CD8-positive, alpha-beta memory T cell (primary cell): ENCODE measurements at regions not wholly inside any gene's neighbourhood (a gene's known extent, or its start where the extent isn't known, plus 50 kb on each side); places are given as distances from the start of the nearest gene placed in this dataset.
A peak's percentile ranks its signal among the peaks of the same experiment; 100 is the strongest.

ENCODE experiments used
- CTCF ChIA-PET: fragments of 350-600 bp; sonication (Branson Sonifier 250); formaldehyde crosslinking; loops from one replicate; lab custom pipeline; 2021; ENCODE audit warnings: antibody characterized with exemption; lab: Charles Lee
- POLR2A ChIA-PET: fragments of 350-600 bp; sonication (Branson Sonifier 250); formaldehyde crosslinking; loops from one replicate; lab custom pipeline; 2021; ENCODE audit warnings: antibody characterized with exemption; lab: Charles Lee
- DNase-seq, 5 donors: peaks; one replicate each; pipeline versions ENCODE4 v3.0.0 to v3.0.0-alpha.2; 2020 to 2022; ENCODE audit warnings: mixed read lengths in 1 of 5
- H3K27ac ChIP-seq: one replicate; pipeline ENCODE4 v1.7.0; 2013; ENCODE audit warnings: low read depth, mild to moderate bottlenecking, low read length, moderate library complexity
- H3K27me3 ChIP-seq: 2 replicates; pipeline ENCODE4 v1.7.0; 2013; ENCODE audit warnings: low read length, mild to moderate bottlenecking; ENCODE audit not compliant: insufficient read depth, poor library complexity, severe bottlenecking
- H3K36me3 ChIP-seq: 2 replicates; pipeline ENCODE4 v1.7.0; 2013; ENCODE audit warnings: mild to moderate bottlenecking, low read length, moderate library complexity; ENCODE audit not compliant: insufficient read depth
- H3K4me1 ChIP-seq: 2 replicates; pipeline ENCODE4 v1.7.0; 2013; ENCODE audit warnings: mild to moderate bottlenecking, low read length, moderate library complexity; ENCODE audit not compliant: insufficient read depth
- H3K4me3 ChIP-seq: 2 replicates; pipeline ENCODE4 v1.7.0; 2013; ENCODE audit warnings: mild to moderate bottlenecking, low read length
- H3K9me3 ChIP-seq: 2 replicates; pipeline ENCODE4 v1.7.0; 2013; ENCODE audit warnings: mild to moderate bottlenecking, low read length
- H3K27ac Mint-ChIP-seq, 8 donors: one replicate each; pipeline ENCODE4 v1.8.0; 2020 to 2021; ENCODE audit warnings: mixed read lengths in 8 of 8, mild to moderate bottlenecking in 6 of 8, inconsistent platforms in 3 of 8, moderate library complexity in 3 of 8
- H3K27me3 Mint-ChIP-seq, 2 donors: one replicate each; pipeline ENCODE4 v1.8.0; 2020 to 2021; ENCODE audit warnings: mixed read lengths in 2 of 2, mild to moderate bottlenecking in 1 of 2, moderate library complexity in 1 of 2
- H3K36me3 Mint-ChIP-seq, 3 donors: one replicate each; pipeline ENCODE4 v1.8.0; 2020 to 2021; ENCODE audit warnings: mixed read lengths in 3 of 3, inconsistent platforms in 1 of 3, mild to moderate bottlenecking in 1 of 3
- H3K4me1 Mint-ChIP-seq, 3 donors: one replicate each; pipeline ENCODE4 v1.8.0; 2020 to 2021; ENCODE audit warnings: mixed read lengths in 3 of 3, inconsistent platforms in 1 of 3, mild to moderate bottlenecking in 1 of 3
- H3K4me3 Mint-ChIP-seq, 7 donors: one replicate each; pipeline ENCODE4 v1.8.0; 2020 to 2021; ENCODE audit warnings: mixed read lengths in 7 of 7, mild to moderate bottlenecking in 6 of 7, moderate library complexity in 4 of 7, inconsistent platforms in 2 of 7
- H3K9me3 Mint-ChIP-seq, 5 donors: one replicate each; pipeline ENCODE4 v1.8.0; 2020 to 2022; ENCODE audit warnings: mixed read lengths in 5 of 5, mild to moderate bottlenecking in 3 of 5, moderate library complexity in 2 of 5, inconsistent platforms in 1 of 5

- no peaks in the 10 kb centered on the region for H3K27me3 ChIP-seq
These were observed 141.1 kb upstream of the EEF1E1 start for GRCh38 chr6:8243475-8243874.

GRCh38 chr6:8242885-8243284, 140.5 kb upstream of the EEF1E1 start:
- Mint-ChIP-seq H3K36me3 (no peaks in the 10 kb centered on the region), H3K27ac (no peak overlapping the region), H3K4me1 (no peaks in the 10 kb centered on the region), H3K27me3 (peaks cover 6 to 9% of the 10 kb centered on the region in 2 donors), H3K4me3 (no peak overlapping the region), H3K9me3 (no peaks in the 10 kb centered on the region)
- ChIA-PET CTCF (no interaction called here), POLR2A (no interaction called here)
- Histone ChIP-seq H3K36me3 (no peaks in the 10 kb centered on the region), H3K4me3 (no peak overlapping the region), H3K9me3 (no peaks in the 10 kb centered on the region), H3K27me3 (no peaks in the 10 kb centered on the region), H3K27ac (no peak overlapping the region), H3K4me1 (no peaks in the 10 kb centered on the region)
- no peak for DNase-seq

More at GRCh38 chr6:8243475-8243874, 141.1 kb upstream of the EEF1E1 start:
- Mint-ChIP-seq H3K36me3 (no peaks in the 10 kb centered on the region), H3K27me3 (peaks cover 8 to 9% of the 10 kb centered on the region in 2 donors), H3K9me3 (no peaks in the 10 kb centered on the region), H3K4me3 (no peak overlapping the region), H3K4me1 (no peaks in the 10 kb centered on the region), H3K27ac (no peak overlapping the region)
- POLR2A ChIA-PET, result no interaction called here
- Histone ChIP-seq H3K27ac (no peak overlapping the region), H3K9me3 (no peaks in the 10 kb centered on the region), H3K36me3 (no peaks in the 10 kb centered on the region), H3K4me3 (no peak overlapping the region), H3K4me1 (no peaks in the 10 kb centered on the region)
- CTCF ChIA-PET, result no interaction called here
- no peak for DNase-seq

DNA sequence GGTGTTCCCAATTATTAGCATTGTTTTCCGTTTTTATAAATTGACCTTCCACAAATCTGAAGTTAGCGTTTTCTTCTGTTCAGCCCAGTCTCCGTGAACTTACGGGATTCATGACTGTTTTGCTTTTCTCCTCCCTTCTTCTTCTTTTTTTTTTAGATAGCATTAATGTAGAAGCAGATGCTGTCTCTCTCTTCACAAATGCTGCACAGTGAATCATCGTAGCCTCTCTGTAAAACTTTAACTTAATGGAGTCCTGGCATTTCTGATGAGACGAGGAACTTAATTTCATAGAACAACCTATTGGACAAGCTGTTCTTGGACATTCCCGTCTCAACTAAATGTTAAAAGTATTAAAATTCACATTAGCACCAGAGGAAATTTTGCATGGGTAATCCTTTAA, 138.0 kb upstream of the EEF1E1 start:
- Histone ChIP-seq H3K36me3 (no peaks in the 10 kb centered on the region), H3K27me3 (no peaks in the 10 kb centered on the region), H3K9me3 (no peaks in the 10 kb centered on the region), H3K4me1 (no peaks in the 10 kb centered on the region), H3K27ac (no peak overlapping the region), H3K4me3 (no peak overlapping the region)
- Mint-ChIP-seq H3K4me3 (no peak overlapping the region), H3K27ac (no peak overlapping the region), H3K27me3 (peaks cover 0 to 6% of the 10 kb centered on the region in 2 donors), H3K4me1 (no peaks in the 10 kb centered on the region), H3K9me3 (no peaks in the 10 kb centered on the region), H3K36me3 (no peaks in the 10 kb centered on the region)
- CTCF ChIA-PET, result no interaction called here
- no peak for DNase-seq
- POLR2A ChIA-PET, result no interaction called here

GRCh38 chr6:8238773-8239683, 136.7 kb upstream of the EEF1E1 start:
- no peaks in the 10 kb centered on the region for H3K4me1 ChIP-seq
- Mint-ChIP-seq H3K4me3 (no peak overlapping the region), H3K36me3 (no peaks in the 10 kb centered on the region), H3K9me3 (no peaks in the 10 kb centered on the region), H3K27ac (no peak overlapping the region), H3K27me3 (peaks cover 3 to 4% of the 10 kb centered on the region in 2 donors), H3K4me1 (no peaks in the 10 kb centered on the region)
- H3K27me3 ChIP-seq, result no peaks in the 10 kb centered on the region
- H3K36me3 ChIP-seq, result no peaks in the 10 kb centered on the region
- no peak overlapping the region for H3K4me3 ChIP-seq
- ChIA-PET CTCF (no interaction called here), POLR2A (no interaction called here)
- no peak for DNase-seq
- H3K27ac ChIP-seq, result no peak overlapping the region
- no peaks in the 10 kb centered on the region for H3K9me3 ChIP-seq

GRCh38 chr6:8237668-8238067, 135.3 kb upstream of the EEF1E1 start:
- H3K4me3 ChIP-seq, result no peak overlapping the region
- Mint-ChIP-seq H3K27me3 (peaks cover 4 to 6% of the 10 kb centered on the region in 2 donors), H3K27ac (no peak overlapping the region), H3K9me3 (no peaks in the 10 kb centered on the region), H3K36me3 (no peaks in the 10 kb centered on the region), H3K4me1 (no peaks in the 10 kb centered on the region), H3K4me3 (peak overlapping the region in 1 of 7 donors; percentile 16)
- H3K27me3 ChIP-seq, result no peaks in the 10 kb centered on the region
- H3K36me3 ChIP-seq, result no peaks in the 10 kb centered on the region
- no peaks in the 10 kb centered on the region for H3K4me1 ChIP-seq
- H3K9me3 ChIP-seq, result no peaks in the 10 kb centered on the region
- no peak overlapping the region for H3K27ac ChIP-seq
- CTCF ChIA-PET, result interaction anchor here (0.8 kb wide), 1 partner anchor 18 kb away, joined by 3 read pairs; no protein-coding TSS in a partner anchor
- POLR2A ChIA-PET, result no interaction called here
- DNase-seq, result no peak

DNA sequence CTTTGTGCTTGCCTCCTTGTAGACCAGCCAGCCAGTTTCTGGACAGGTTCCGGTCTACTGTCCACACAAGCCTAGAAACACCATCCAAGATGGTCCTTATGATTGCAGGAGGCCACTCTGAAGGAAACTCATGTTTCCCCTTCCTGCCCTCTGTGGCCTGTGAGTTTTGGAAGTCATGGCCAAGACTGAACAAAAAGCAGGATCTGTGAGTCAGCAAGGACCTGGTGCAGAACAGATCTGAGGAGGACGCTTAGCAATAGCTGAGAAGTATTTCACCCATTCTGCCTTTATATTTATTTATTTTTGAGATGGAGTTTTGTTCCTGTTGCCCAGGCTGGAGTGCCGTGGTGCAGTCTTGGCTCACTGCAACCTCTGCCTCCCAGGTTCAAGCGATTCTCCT, 134.6 kb upstream of the EEF1E1 start:
- H3K4me1 Mint-ChIP-seq, result no peaks in the 10 kb centered on the region
- H3K4me1 ChIP-seq, result no peaks in the 10 kb centered on the region
- no peak overlapping the region for H3K27ac ChIP-seq
- H3K27ac Mint-ChIP-seq, result no peak overlapping the region
- ChIA-PET POLR2A (no interaction called here), CTCF (interaction anchor here (0.6 kb wide), 1 partner anchor 518 kb away, joined by 3 read pairs; no protein-coding TSS in a partner anchor)
- H3K4me3 ChIP-seq, result no peak overlapping the region
- H3K4me3 Mint-ChIP-seq, result no peak overlapping the region
- H3K36me3 Mint-ChIP-seq, result no peaks in the 10 kb centered on the region
- peaks cover 5 to 6% of the 10 kb centered on the region in 2 donors for H3K27me3 Mint-ChIP-seq
- no peaks in the 10 kb centered on the region for H3K36me3 ChIP-seq
- no peaks in the 10 kb centered on the region for H3K27me3 ChIP-seq
- no peaks in the 10 kb centered on the region for H3K9me3 ChIP-seq
- no peak for DNase-seq
- H3K9me3 Mint-ChIP-seq, result no peaks in the 10 kb centered on the region

- Mint-ChIP-seq H3K27me3 (peaks cover 6 to 21% of the 10 kb centered on the region in 2 donors), H3K36me3 (no peaks in the 10 kb centered on the region), H3K4me1 (no peaks in the 10 kb centered on the region), H3K9me3 (no peaks in the 10 kb centered on the region), H3K27ac (no peak overlapping the region), H3K4me3 (no peak overlapping the region)
- ChIA-PET POLR2A (no interaction called here), CTCF (no interaction called here)
- Histone ChIP-seq H3K4me3 (no peak overlapping the region), H3K27me3 (no peaks in the 10 kb centered on the region), H3K36me3 (no peaks in the 10 kb centered on the region), H3K4me1 (no peaks in the 10 kb centered on the region), H3K27ac (no peak overlapping the region), H3K9me3 (no peaks in the 10 kb centered on the region)
- DNase-seq, result no peak
These were observed 132.0 kb upstream of the EEF1E1 start for GRCh38 chr6:8234321-8234720.

DNA sequence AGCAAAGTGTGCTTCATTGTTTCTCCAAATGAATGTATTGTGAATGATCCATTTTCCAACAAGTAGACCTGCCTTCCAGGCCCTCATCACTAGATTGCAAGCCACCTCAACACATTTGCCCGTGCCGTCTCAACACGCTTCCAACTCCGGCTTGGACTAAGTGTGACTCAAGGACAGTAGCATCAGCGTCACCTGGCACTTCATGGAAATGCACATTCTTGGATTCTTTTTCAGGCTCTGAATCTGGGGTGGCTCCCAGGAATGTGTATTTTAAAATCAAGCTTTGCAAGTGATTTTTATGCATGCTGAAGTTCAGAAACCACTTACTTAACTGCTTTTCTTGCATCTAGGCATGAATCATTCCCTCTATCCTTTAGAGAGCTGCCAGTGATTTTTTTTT, 129.6 kb upstream of the EEF1E1 start:
- ChIA-PET POLR2A (no interaction called here), CTCF (no interaction called here)
- H3K27ac Mint-ChIP-seq, result no peak overlapping the region

More for the DNA sequence above, 129.6 kb upstream of the EEF1E1 start:
- Mint-ChIP-seq H3K4me1 (no peaks in the 10 kb centered on the region), H3K4me3 (no peak overlapping the region), H3K36me3 (no peaks in the 10 kb centered on the region), H3K9me3 (no peaks in the 10 kb centered on the region), H3K27me3 (peaks cover 6 to 21% of the 10 kb centered on the region in 2 donors)
- Histone ChIP-seq H3K4me1 (no peaks in the 10 kb centered on the region), H3K4me3 (no peak overlapping the region), H3K9me3 (no peaks in the 10 kb centered on the region), H3K27ac (no peak overlapping the region), H3K36me3 (no peaks in the 10 kb centered on the region), H3K27me3 (no peaks in the 10 kb centered on the region)
- DNase-seq, result no peak
